ENCODE measurements at regions not wholly inside any gene's neighbourhood (a gene's known extent, or its start where the extent isn't known, plus 50 kb on each side); places are given as distances from the start of the nearest gene placed in this dataset.

DNA sequence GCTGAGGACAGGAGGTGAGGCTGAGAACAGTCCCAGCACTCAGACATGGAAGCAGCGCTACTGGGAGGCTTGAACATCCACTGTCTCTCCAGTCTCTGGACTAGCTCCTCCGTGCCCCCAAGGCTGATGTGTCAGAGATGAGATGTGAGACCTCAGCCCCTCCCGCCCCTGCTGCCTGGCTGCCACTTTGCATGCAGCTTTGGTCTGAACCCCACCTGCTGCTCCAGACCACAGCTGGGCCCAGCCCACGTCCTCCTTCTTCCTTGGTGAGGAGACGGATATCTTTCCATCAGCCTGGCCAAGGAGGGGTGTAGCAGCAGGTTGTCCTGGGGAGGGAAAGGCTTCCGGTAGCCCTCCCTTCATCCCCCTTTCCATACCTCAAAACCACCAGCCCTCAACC, 148.0 kb upstream of the B3GAT1 start:
- Histone ChIP-seq H3K36me3 (no peaks in the 10 kb centered on the region), H3K27me3 (replicated peaks; ENCODE audit: insufficient read depth) (no peaks in the 10 kb centered on the region), H3K4me3 (no peak overlapping the region), H3K4me1 (replicated peaks) (no peaks in the 10 kb centered on the region), H3K9me3 (no peaks in the 10 kb centered on the region), H3K27ac (no peak overlapping the region)
- intact Hi-C loops (cut with DNase I), result no loop called here
- DNase-seq (ENCODE audit: low spot score), result no peak
- TF ChIP-seq, protein P1, sequence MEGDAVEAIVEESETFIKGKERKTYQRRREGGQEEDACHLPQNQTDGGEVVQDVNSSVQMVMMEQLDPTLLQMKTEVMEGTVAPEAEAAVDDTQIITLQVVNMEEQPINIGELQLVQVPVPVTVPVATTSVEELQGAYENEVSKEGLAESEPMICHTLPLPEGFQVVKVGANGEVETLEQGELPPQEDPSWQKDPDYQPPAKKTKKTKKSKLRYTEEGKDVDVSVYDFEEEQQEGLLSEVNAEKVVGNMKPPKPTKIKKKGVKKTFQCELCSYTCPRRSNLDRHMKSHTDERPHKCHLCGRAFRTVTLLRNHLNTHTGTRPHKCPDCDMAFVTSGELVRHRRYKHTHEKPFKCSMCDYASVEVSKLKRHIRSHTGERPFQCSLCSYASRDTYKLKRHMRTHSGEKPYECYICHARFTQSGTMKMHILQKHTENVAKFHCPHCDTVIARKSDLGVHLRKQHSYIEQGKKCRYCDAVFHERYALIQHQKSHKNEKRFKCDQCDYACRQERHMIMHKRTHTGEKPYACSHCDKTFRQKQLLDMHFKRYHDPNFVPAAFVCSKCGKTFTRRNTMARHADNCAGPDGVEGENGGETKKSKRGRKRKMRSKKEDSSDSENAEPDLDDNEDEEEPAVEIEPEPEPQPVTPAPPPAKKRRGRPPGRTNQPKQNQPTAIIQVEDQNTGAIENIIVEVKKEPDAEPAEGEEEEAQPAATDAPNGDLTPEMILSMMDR (IDR thresholded peaks at IDR 0.05), result no peak
- TF ChIP-seq POLR2A (IDR thresholded peaks at IDR 0.05) (no peak), POLR2AphosphoS5 (IDR thresholded peaks at IDR 0.05) (no peak)
- 64% methylated on average over 6 of the region's 6 CpGs for WGBS

GRCh38 chr11:134559602-134559962, 147.5 kb upstream of the B3GAT1 start:
- Histone ChIP-seq H3K4me1 (replicated peaks) (no peaks in the 10 kb centered on the region), H3K27me3 (replicated peaks; ENCODE audit: insufficient read depth) (no peaks in the 10 kb centered on the region), H3K4me3 (no peak overlapping the region), H3K27ac (no peak overlapping the region), H3K36me3 (no peaks in the 10 kb centered on the region), H3K9me3 (no peaks in the 10 kb centered on the region)
- no peak for DNase-seq (ENCODE audit: low spot score)
- TF ChIP-seq POLR2A (IDR thresholded peaks at IDR 0.05), result no peak
- TF ChIP-seq, protein P1 (IDR thresholded peaks at IDR 0.05), result no peak
- no peak for TF ChIP-seq POLR2AphosphoS5 (IDR thresholded peaks at IDR 0.05)
- intact Hi-C loops (cut with DNase I), result no loop called here
- 50% methylated on average over 9 of the region's 9 CpGs for WGBS

DNA sequence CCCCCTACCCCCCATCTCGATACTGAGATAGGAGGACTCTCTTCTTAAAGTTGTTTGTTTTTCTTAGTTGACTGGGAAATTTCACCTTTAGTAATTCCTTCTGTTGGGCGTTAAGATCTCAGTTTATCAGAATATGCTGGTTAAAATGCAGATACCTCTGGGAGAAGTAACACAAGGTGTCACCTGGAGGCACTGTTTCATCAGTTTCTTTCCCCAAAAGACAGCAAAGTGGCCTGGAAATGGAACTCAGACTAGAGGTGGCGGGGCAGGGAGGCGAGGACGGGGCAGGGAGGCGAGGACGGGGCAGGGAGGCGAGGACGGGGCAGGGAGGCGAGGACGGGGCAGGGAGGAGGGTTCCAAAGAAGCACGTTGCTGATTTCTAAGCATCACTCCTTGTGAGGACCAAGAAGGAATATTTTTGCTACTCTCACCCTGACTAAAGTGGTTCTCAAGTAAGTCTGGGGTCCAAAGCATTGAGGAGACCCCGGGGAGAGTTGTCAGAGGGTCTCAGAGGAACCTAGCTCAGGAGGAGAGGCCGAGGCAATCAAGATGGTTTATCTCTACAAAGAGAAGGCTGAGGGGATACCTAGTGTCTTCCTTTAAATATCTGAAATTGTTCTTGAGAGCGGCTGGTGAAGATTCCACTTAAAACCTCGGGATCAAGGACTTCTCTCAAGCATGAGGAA, 147.0 kb upstream of the B3GAT1 start:
- Histone ChIP-seq H3K27me3 (replicated peaks; ENCODE audit: insufficient read depth) (no peaks in the 10 kb centered on the region), H3K27ac (no peak overlapping the region), H3K9me3 (no peaks in the 10 kb centered on the region), H3K4me3 (no peak overlapping the region), H3K4me1 (replicated peaks) (no peaks in the 10 kb centered on the region), H3K36me3 (no peaks in the 10 kb centered on the region)
- TF ChIP-seq, protein P1 (IDR thresholded peaks at IDR 0.05), result no peak
- no peak for TF ChIP-seq POLR2AphosphoS5 (IDR thresholded peaks at IDR 0.05)
- no peak for TF ChIP-seq POLR2A (IDR thresholded peaks at IDR 0.05)
- WGBS, result 77% methylated on average over 16 of the region's 16 CpGs
- intact Hi-C loops (cut with DNase I), result no loop called here
- DNase-seq (ENCODE audit: low spot score), result no peak

GRCh38 chr11:134558258-134558835, 146.3 kb upstream of the B3GAT1 start:
- Histone ChIP-seq H3K27ac (no peak overlapping the region), H3K4me3 (no peak overlapping the region), H3K36me3 (no peaks in the 10 kb centered on the region), H3K4me1 (replicated peaks) (no peaks in the 10 kb centered on the region), H3K27me3 (replicated peaks; ENCODE audit: insufficient read depth) (no peaks in the 10 kb centered on the region), H3K9me3 (no peaks in the 10 kb centered on the region)
- intact Hi-C loops (cut with DNase I), result no loop called here
- 97% methylated on average over 4 of the region's 4 CpGs for WGBS
- TF ChIP-seq, protein P1 (IDR thresholded peaks at IDR 0.05), result no peak
- TF ChIP-seq POLR2AphosphoS5 (IDR thresholded peaks at IDR 0.05) (no peak), POLR2A (IDR thresholded peaks at IDR 0.05) (no peak)
- DNase-seq (ENCODE audit: low spot score), result no peak

Measured in prostate gland (tissue), 2 donors.